OCI-LY3 (cell line): ENCODE measurements at regions not wholly inside any gene's neighbourhood (a gene's known extent, or its start where the extent isn't known, plus 50 kb on each side); places are given as distances from the start of the nearest gene placed in this dataset.

Source experiments
- H2AFZ ChIP-seq: fragments of 200-600, 300-600 bp; shearing (Covaris generic); 2 replicates; pipeline ENCODE4 v1.6.0; 2014; ENCODE audit warnings: antibody characterized with exemption, low read depth, low read length
- H3K27ac ChIP-seq: fragments of 200-600, 300-600 bp; sonication (generic); 2 replicates; pipeline ENCODE4 v1.5.1; 2014; ENCODE audit warnings: mild to moderate bottlenecking, low read length, moderate library complexity, mixed read lengths
- H3K27me3 ChIP-seq: fragments of 200-600, 300-600 bp; sonication (generic); 2 replicates; pipeline ENCODE4 v1.6.1; 2014; ENCODE audit warnings: low read depth, low read length, mixed read lengths
- H3K36me3 ChIP-seq: fragments of 200-600, 300-600 bp; sonication (generic); replicated peaks from 2 replicates; pipeline ENCODE3; 2014; ENCODE audit warnings: low read depth, low read length, mixed read lengths
- H3K4me1 ChIP-seq: fragments of 300-600, 200-600 bp; sonication (generic); 2 replicates; pipeline ENCODE4 v1.6.1; 2014; ENCODE audit warnings: low read length, mixed read lengths
- H3K4me2 ChIP-seq: fragments of 200-600, 300-600 bp; sonication (generic); 2 replicates; pipeline ENCODE4 v1.6.1; 2014; ENCODE audit warnings: low read length, mixed read lengths
- H3K4me3 ChIP-seq: fragments of 300-600, 200-600 bp; sonication (generic); 2 replicates; pipeline ENCODE4 v1.5.1; 2014; ENCODE audit warnings: antibody characterized with exemption, mild to moderate bottlenecking, low read length, moderate library complexity
- H3K79me2 ChIP-seq: fragments of 300-600, 200-600 bp; shearing (Covaris generic); 2 replicates; pipeline ENCODE4 v1.6.1; 2014; ENCODE audit warnings: mild to moderate bottlenecking, low read length, mixed read lengths
- H3K9ac ChIP-seq: fragments of 300-600, 200-600 bp; shearing (Covaris generic); 2 replicates; pipeline ENCODE4 v1.6.0; 2014; ENCODE audit warnings: mild to moderate bottlenecking, low read length, moderate library complexity
- H3K9me3 ChIP-seq: fragments of 200-600, 300-600 bp; shearing (Covaris generic); 2 replicates; pipeline ENCODE4 v1.6.1; 2014; ENCODE audit warnings: low read length, mixed read lengths; ENCODE audit not compliant: insufficient read depth
- H4K20me1 ChIP-seq: fragments of 200-600, 300-600 bp; sonication (generic); 2 replicates; pipeline ENCODE4 v1.6.1; 2016; ENCODE audit warnings: low read length, mixed read lengths; ENCODE audit not compliant: insufficient read depth
- CTCF ChIP-seq: fragments of 200-600, 300-600 bp; sonication (generic); IDR thresholded peaks from 2 replicates; pipeline ENCODE4 v1.5.1; 2014; ENCODE audit warnings: antibody characterized with exemption, low read length, low read depth
- EZH2phosphoT487 ChIP-seq: fragments of 200-600 bp; shearing (Covaris generic); IDR thresholded peaks from 2 replicates; pipeline ENCODE4 v1.6.1; 2018; ENCODE audit warnings: antibody characterized with exemption, mixed run types, low read depth

- no peak overlapping the region for H2AFZ ChIP-seq
- no peak overlapping the region for H3K27ac ChIP-seq
- H3K4me2 ChIP-seq: peak overlapping the region; percentile 60; the same call in 1 of the 2 replicates
These were observed 56.1 kb upstream of the GLI2 start for GRCh38 chr2:120679526-120679925.

GRCh38 chr2:120680136-120680761 is 55.4 kb upstream of the GLI2 start:
- peak overlapping the region; percentile 75 for H2AFZ ChIP-seq
- no peak overlapping the region for H3K27ac ChIP-seq
- H3K4me2 ChIP-seq: peak overlapping the region; percentile 60
- peak overlapping the region; percentile 58 for H3K4me3 ChIP-seq
- H3K36me3 ChIP-seq: no peaks in the 10 kb centered on the region
- TF ChIP-seq EZH2phosphoT487 (no peak), CTCF (peak; percentile 59)
- no peak overlapping the region; the same call in 1 of the 2 replicates for H3K9ac ChIP-seq
- H3K79me2 ChIP-seq: no peaks in the 10 kb centered on the region
- peaks cover 19% of the 10 kb centered on the region; the same call in 1 of the 2 replicates for H3K27me3 ChIP-seq
- no peaks in the 10 kb centered on the region for H3K4me1 ChIP-seq
- no peaks in the 10 kb centered on the region for H4K20me1 ChIP-seq
- H3K9me3 ChIP-seq: no peaks in the 10 kb centered on the region

More at GRCh38 chr2:120679526-120679925, 56.1 kb upstream of the GLI2 start:
- TF ChIP-seq CTCF: no peak
- no peak for TF ChIP-seq EZH2phosphoT487
- H3K9me3 ChIP-seq: no peaks in the 10 kb centered on the region
- H3K9ac ChIP-seq: no peak overlapping the region
- H3K4me3 ChIP-seq: no peak overlapping the region
- H3K27me3 ChIP-seq: peaks cover 19% of the 10 kb centered on the region; the same call in 1 of the 2 replicates
- no peaks in the 10 kb centered on the region for H3K36me3 ChIP-seq
- no peaks in the 10 kb centered on the region for H3K4me1 ChIP-seq
- no peaks in the 10 kb centered on the region for H4K20me1 ChIP-seq
- no peaks in the 10 kb centered on the region for H3K79me2 ChIP-seq

- Histone ChIP-seq H3K27me3 (peaks cover 13% of the 10 kb centered on the region; the same call in 1 of the 2 replicates), H3K4me3 (no peak overlapping the region), H2AFZ (no peak overlapping the region), H3K79me2 (no peaks in the 10 kb centered on the region), H3K4me1 (no peaks in the 10 kb centered on the region), H4K20me1 (no peaks in the 10 kb centered on the region), H3K36me3 (no peaks in the 10 kb centered on the region), H3K4me2 (no peak overlapping the region), H3K27ac (no peak overlapping the region), H3K9ac (no peak overlapping the region), H3K9me3 (no peaks in the 10 kb centered on the region)
- TF ChIP-seq EZH2phosphoT487: no peak
- TF ChIP-seq CTCF: no peak
These were observed 54.5 kb upstream of the GLI2 start for GRCh38 chr2:120681181-120681580.

- Histone ChIP-seq H3K27ac (no peak overlapping the region), H3K4me3 (no peak overlapping the region), H3K27me3 (peaks cover 12% of the 10 kb centered on the region; the same call in 1 of the 2 replicates), H3K9me3 (no peaks in the 10 kb centered on the region), H3K36me3 (no peaks in the 10 kb centered on the region), H3K9ac (no peak overlapping the region), H2AFZ (no peak overlapping the region), H3K79me2 (no peaks in the 10 kb centered on the region), H4K20me1 (no peaks in the 10 kb centered on the region), H3K4me1 (no peaks in the 10 kb centered on the region), H3K4me2 (no peak overlapping the region)
- TF ChIP-seq EZH2phosphoT487 (no peak), CTCF (no peak)
These were observed 53.9 kb upstream of the GLI2 start for GRCh38 chr2:120681696-120682288.
